Naive B cell (primary cell): ENCODE measurements at regions not wholly inside any gene's neighbourhood (a gene's known extent, or its start where the extent isn't known, plus 50 kb on each side); places are given as distances from the start of the nearest gene placed in this dataset.
A peak's percentile ranks its signal among the peaks of the same experiment; 100 is the strongest.
"Not testable (repeated sequence)": the region's sequence is repeated elsewhere in the genome, so short reads cannot be mapped to it uniquely, and the experiment has no call there.

ENCODE experiments used
- ATAC-seq, 2 donors: fragments of 150-1000 bp; cut with Tn5 transposase; 2 replicates each; pipeline ENCODE4 v1.10.0; 2021; ENCODE audit warnings: low read depth in 2 of 2, mild to moderate bottlenecking in 2 of 2, moderate library complexity in 2 of 2
- DNase-seq: peaks from one replicate; pipeline ENCODE4 v3.0.0; 2022
- H3K27ac Mint-ChIP-seq, 6 donors: one replicate each; pipeline ENCODE4 v1.8.0; 2020 to 2022; ENCODE audit warnings: mild to moderate bottlenecking in 6 of 6, mixed read lengths in 6 of 6, moderate library complexity in 5 of 6, inconsistent platforms in 2 of 6
- H3K27me3 Mint-ChIP-seq, 3 donors: one replicate each; pipeline ENCODE4 v1.8.0; 2021 to 2022; ENCODE audit warnings: mixed read lengths in 3 of 3, mild to moderate bottlenecking in 1 of 3
- H3K36me3 Mint-ChIP-seq, 2 donors: one replicate each; pipeline ENCODE4 v1.8.0; 2020 to 2022; ENCODE audit warnings: mixed read lengths in 2 of 2, inconsistent platforms in 1 of 2, mild to moderate bottlenecking in 1 of 2
- H3K4me1 Mint-ChIP-seq, 3 donors: one replicate each; pipeline ENCODE4 v1.8.0; 2020 to 2022; ENCODE audit warnings: mixed read lengths in 3 of 3, inconsistent platforms in 1 of 3, mild to moderate bottlenecking in 1 of 3, moderate library complexity in 1 of 3
- H3K4me3 Mint-ChIP-seq, 8 donors: one replicate each; pipeline ENCODE4 v1.8.0; 2020 to 2022; ENCODE audit warnings: mild to moderate bottlenecking in 8 of 8, mixed read lengths in 8 of 8, moderate library complexity in 8 of 8, inconsistent platforms in 2 of 8
- H3K9me3 Mint-ChIP-seq, 7 donors: one replicate each; pipeline ENCODE4 v1.8.0; 2020 to 2022; ENCODE audit warnings: mixed read lengths in 7 of 7, mild to moderate bottlenecking in 5 of 7, inconsistent platforms in 2 of 7, moderate library complexity in 1 of 7

GRCh38 chr21:23936224-23936623, 1671.1 kb downstream of the MRPL39 start:
- DNase-seq (no peak), ATAC-seq (no peak)
- Mint-ChIP-seq H3K27ac (peak overlapping the region; percentile 30 to 96 (median 87)), H3K4me3 (peak overlapping the region in 4 of 8 donors; percentile 35 to 82 (median 50)), H3K27me3 (no peaks in the 10 kb centered on the region), H3K9me3 (no peaks in the 10 kb centered on the region), H3K36me3 (no peaks in the 10 kb centered on the region), H3K4me1 (peaks cover 16 to 36% (median 33%) of the 10 kb centered on the region in 3 donors)

GRCh38 chr21:23930565-23930964, 1676.7 kb downstream of the MRPL39 start:
- peak overlapping the region in 1 of 6 donors; percentile 87 for H3K27ac Mint-ChIP-seq
- ATAC-seq = no peak
- no peaks in the 10 kb centered on the region for H3K9me3 Mint-ChIP-seq
- no peak for DNase-seq
- no peaks in the 10 kb centered on the region for H3K27me3 Mint-ChIP-seq
- no peak overlapping the region for H3K4me3 Mint-ChIP-seq
- peaks cover 7 to 18% (median 9%) of the 10 kb centered on the region in 3 donors for H3K4me1 Mint-ChIP-seq
- H3K36me3 Mint-ChIP-seq = no peaks in the 10 kb centered on the region

DNA sequence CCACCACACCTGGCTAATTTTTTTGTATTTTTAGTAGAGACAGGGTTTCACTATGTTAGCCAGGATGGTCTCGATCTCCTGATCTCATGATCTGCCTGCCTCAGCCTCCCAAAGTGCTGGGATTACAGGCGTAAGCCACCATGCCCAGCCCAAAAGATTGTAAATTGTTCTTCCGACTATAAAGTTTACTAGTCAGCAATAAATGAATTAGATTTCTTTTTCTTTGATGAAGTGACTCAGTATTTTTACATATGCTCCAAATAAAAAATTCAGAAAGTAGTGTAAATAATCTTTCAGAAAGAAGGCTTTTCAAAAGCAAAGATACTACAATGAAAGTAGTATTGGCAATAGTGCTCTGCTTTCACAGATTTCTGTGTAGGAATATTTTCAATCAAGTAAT, 1680.9 kb downstream of the MRPL39 start:
- H3K27ac Mint-ChIP-seq, H3K9me3 Mint-ChIP-seq, ATAC-seq, H3K27me3 Mint-ChIP-seq, H3K36me3 Mint-ChIP-seq, H3K4me3 Mint-ChIP-seq, DNase-seq: not testable (repeated sequence)
- peaks cover 32 to 44% (median 38%) of the 10 kb centered on the region in 3 donors for H3K4me1 Mint-ChIP-seq

GRCh38 chr21:23921670-23922418, 1685.4 kb downstream of the MRPL39 start:
- peaks cover 0 to 4% (median 0%) of the 10 kb centered on the region in 7 donors for H3K9me3 Mint-ChIP-seq
- H3K4me1 Mint-ChIP-seq = peaks cover 41 to 56% (median 45%) of the 10 kb centered on the region in 3 donors
- DNase-seq (peak; percentile 67), ATAC-seq (peak; percentile 79 to 83)
- peak overlapping the region; percentile 63 to 93 (median 74) for H3K27ac Mint-ChIP-seq
- no peaks in the 10 kb centered on the region for H3K27me3 Mint-ChIP-seq
- H3K36me3 Mint-ChIP-seq = no peaks in the 10 kb centered on the region
- peak overlapping the region; percentile 35 to 89 (median 69) for H3K4me3 Mint-ChIP-seq

DNA sequence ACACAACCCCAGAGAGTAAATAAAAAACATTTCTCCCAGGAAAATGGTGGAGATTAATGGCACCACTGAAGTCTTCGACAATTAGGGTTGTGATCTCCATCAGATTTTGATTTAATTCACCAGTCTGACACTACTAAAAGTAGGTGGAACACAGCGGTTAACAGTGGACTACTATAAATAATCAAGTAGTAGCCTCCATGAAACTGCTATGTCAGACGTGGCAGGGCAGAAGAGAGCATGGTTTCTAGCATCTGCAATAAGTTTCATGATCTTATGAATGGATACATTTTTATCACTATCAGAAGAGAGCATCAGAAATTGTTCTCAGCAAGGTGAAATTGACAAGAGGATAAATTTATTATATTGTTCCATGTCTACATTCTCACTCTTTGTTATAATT, 1706.6 kb downstream of the MRPL39 start:
- ATAC-seq = no peak
- H3K36me3 Mint-ChIP-seq = peaks cover 5 to 11% of the 10 kb centered on the region in 2 donors
- DNase-seq = no peak
- peaks cover 6 to 15% (median 7%) of the 10 kb centered on the region in 3 donors for H3K4me1 Mint-ChIP-seq
- H3K27ac Mint-ChIP-seq = no peak overlapping the region
- H3K9me3 Mint-ChIP-seq = peaks cover 0 to 19% (median 9%) of the 10 kb centered on the region in 7 donors
- no peaks in the 10 kb centered on the region for H3K27me3 Mint-ChIP-seq
- H3K4me3 Mint-ChIP-seq = no peak overlapping the region

DNA sequence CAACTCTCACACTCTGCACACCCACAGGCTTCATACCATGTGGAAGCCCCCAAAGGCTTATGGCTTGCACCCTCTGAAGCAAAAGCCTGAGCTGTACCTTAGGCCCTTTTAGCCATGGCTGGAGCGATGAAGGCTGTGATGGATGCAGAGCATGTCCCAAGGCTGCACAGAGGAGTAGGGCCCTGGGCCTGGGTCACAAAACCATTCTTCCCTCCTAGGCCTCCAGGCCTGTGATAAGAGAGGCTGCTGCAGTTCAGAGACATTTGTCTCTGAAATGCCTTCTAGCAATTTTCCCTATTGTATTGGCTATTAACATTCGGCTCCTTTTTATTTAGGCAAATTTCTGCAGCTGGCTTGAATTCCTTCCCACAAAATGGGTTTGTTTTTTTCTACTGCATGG, 1707.7 kb downstream of the MRPL39 start:
- H3K4me3 Mint-ChIP-seq = no peak overlapping the region
- DNase-seq = no peak
- H3K4me1 Mint-ChIP-seq = peaks cover 6 to 15% (median 7%) of the 10 kb centered on the region in 3 donors
- H3K36me3 Mint-ChIP-seq = peaks cover 5 to 11% of the 10 kb centered on the region in 2 donors
- H3K27me3 Mint-ChIP-seq = no peaks in the 10 kb centered on the region
- H3K9me3 Mint-ChIP-seq = peaks cover 0 to 19% (median 9%) of the 10 kb centered on the region in 7 donors
- no peak for ATAC-seq
- no peak overlapping the region for H3K27ac Mint-ChIP-seq

GRCh38 chr21:23890652-23891051, 1716.6 kb downstream of the MRPL39 start:
- no peaks in the 10 kb centered on the region for H3K27me3 Mint-ChIP-seq
- no peak overlapping the region for H3K27ac Mint-ChIP-seq
- no peak for DNase-seq
- H3K4me1 Mint-ChIP-seq = peaks cover 19 to 22% (median 20%) of the 10 kb centered on the region in 3 donors
- ATAC-seq = no peak
- peaks cover 0 to 7% (median 0%) of the 10 kb centered on the region in 7 donors for H3K9me3 Mint-ChIP-seq
- H3K4me3 Mint-ChIP-seq = no peak overlapping the region
- H3K36me3 Mint-ChIP-seq = no peaks in the 10 kb centered on the region

- H3K27me3 Mint-ChIP-seq = no peaks in the 10 kb centered on the region
- DNase-seq = peak; percentile 70
- ATAC-seq = peak; percentile 90 to 93
- H3K4me1 Mint-ChIP-seq = peaks cover 19 to 23% (median 22%) of the 10 kb centered on the region in 3 donors
- peak overlapping the region; percentile 68 to 93 (median 83) for H3K4me3 Mint-ChIP-seq
- H3K36me3 Mint-ChIP-seq = no peaks in the 10 kb centered on the region
- H3K27ac Mint-ChIP-seq = peak overlapping the region; percentile 71 to 97 (median 85)
- H3K9me3 Mint-ChIP-seq = peaks cover 0 to 7% (median 0%) of the 10 kb centered on the region in 7 donors
These were observed 1719.5 kb downstream of the MRPL39 start for GRCh38 chr21:23887725-23888306.

DNA sequence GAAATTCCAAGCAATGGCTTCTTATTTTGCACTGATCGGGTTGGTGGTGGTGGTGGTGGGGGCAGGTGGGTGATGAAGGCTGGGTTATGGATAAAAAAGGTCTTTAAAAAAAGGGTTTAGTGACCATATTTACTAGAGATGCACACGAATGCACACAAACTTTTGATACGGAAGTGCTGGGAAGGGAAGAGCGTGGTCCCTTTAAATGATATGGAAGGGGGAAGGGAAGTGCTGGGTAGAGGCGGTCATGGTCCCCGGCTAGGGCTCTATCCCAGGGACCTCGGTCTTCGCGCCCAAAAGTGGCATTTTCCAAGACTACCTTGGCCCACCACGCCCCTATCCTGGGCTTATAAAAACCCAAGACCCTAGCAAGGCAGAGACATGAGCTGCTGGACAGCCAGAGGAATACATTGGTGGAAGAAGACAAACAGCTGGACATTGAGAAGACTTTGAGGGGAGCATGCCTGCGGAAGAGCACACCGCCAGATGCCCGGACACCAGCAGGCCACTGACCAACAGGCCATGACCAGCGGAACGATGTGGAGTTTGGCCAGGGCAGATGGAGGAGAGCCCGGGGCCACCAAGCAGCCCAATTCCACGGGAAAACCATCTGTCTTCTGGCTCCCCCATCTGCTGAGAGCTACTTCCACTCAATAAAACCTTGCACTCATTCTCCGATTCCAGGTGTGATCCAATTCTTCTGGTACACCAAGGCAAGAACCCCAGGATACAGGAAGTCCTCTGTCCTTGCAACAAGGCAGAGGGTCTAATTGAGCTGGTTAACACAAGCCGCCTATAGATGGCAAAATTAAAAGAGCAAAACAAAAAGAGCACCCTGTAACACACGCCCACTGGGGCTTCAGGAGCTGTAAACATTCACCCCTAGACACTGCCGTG, 1720.2 kb downstream of the MRPL39 start:
- Mint-ChIP-seq H3K4me1 (peaks cover 19 to 23% (median 22%) of the 10 kb centered on the region in 3 donors), H3K4me3 (peak overlapping the region; percentile 68 to 93 (median 83)), H3K36me3 (no peaks in the 10 kb centered on the region), H3K9me3 (peaks cover 0 to 7% (median 0%) of the 10 kb centered on the region in 7 donors), H3K27me3 (no peaks in the 10 kb centered on the region), H3K27ac (peak overlapping the region; percentile 71 to 97 (median 85))
- DNase-seq = no peak
- no peak for ATAC-seq

DNA sequence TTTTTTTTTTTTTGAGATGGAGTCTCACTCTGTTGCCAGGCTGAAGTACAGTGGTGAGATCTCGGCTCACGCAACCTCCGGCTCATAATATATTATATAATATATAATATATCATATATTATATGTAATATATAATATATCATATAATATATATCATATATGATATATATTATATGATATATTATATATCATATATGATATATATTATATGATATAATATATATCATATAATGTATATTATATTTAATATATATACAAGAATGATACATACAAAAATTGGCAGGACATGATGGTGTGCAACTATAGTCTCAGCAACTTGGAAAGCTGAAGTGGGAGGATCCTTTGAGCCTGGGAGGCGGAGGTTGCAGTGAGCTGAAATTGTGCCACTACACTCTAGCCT, 1725.5 kb downstream of the MRPL39 start:
- Mint-ChIP-seq H3K4me1 (peaks cover 2 to 6% (median 3%) of the 10 kb centered on the region in 3 donors), H3K4me3 (no peak overlapping the region), H3K27me3 (no peaks in the 10 kb centered on the region), H3K27ac (no peak overlapping the region), H3K9me3 (peaks cover 0 to 2% (median 0%) of the 10 kb centered on the region in 7 donors), H3K36me3 (no peaks in the 10 kb centered on the region)
- ATAC-seq = no peak
- DNase-seq = no peak

- no peak for DNase-seq
- Mint-ChIP-seq H3K36me3 (no peaks in the 10 kb centered on the region), H3K27ac (peak overlapping the region in 1 of 6 donors; percentile 33), H3K9me3 (no peaks in the 10 kb centered on the region), H3K4me1 (peaks cover 4 to 7% (median 5%) of the 10 kb centered on the region in 3 donors), H3K4me3 (no peak overlapping the region), H3K27me3 (no peaks in the 10 kb centered on the region)
- no peak for ATAC-seq
These were observed 1730.2 kb downstream of the MRPL39 start for GRCh38 chr21:23876925-23877558.

DNA sequence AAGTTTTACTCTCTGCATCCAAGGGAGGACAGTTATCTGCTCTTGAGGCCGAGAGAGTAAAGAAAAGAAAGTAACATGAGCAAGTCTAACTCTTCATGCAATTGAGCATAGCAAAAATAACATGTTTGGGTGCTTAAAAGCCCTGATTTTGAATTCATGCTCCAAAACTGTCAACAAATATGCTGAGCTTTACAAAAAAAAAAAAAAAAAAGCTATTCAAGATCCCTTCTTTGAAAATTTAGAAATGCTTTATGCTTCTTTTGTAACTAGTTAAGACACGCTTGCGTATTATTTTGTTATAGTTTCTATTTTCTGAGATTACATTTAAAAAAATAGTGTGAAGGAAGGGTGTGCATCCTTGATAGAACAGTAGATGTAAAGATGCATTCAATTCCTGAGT, 1733.0 kb downstream of the MRPL39 start:
- H3K9me3 Mint-ChIP-seq = peaks cover 0 to 4% (median 0%) of the 10 kb centered on the region in 7 donors
- H3K27ac Mint-ChIP-seq = no peak overlapping the region
- no peak overlapping the region for H3K4me3 Mint-ChIP-seq
- peaks cover 4 to 17% (median 11%) of the 10 kb centered on the region in 3 donors for H3K4me1 Mint-ChIP-seq
- DNase-seq = no peak
- peaks cover 0 to 8% of the 10 kb centered on the region in 2 donors for H3K36me3 Mint-ChIP-seq
- H3K27me3 Mint-ChIP-seq = no peaks in the 10 kb centered on the region
- ATAC-seq = no peak
